AG09309 (cell line): ENCODE measurements at regions not wholly inside any gene's neighbourhood (a gene's known extent, or its start where the extent isn't known, plus 50 kb on each side); places are given as distances from the start of the nearest gene placed in this dataset.

ENCODE experiments used
- DNase-seq: peaks from one replicate; pipeline ENCODE4 v3.0.0-alpha.2; 2010; ENCODE audit warnings: low read depth
- H3K4me3 ChIP-seq: 2 replicates; pipeline ENCODE4 v1.5.1; 2011; ENCODE audit warnings: mild to moderate bottlenecking, low read depth, low read length, moderate library complexity; ENCODE audit not compliant: control insufficient read depth
- CTCF ChIP-seq: IDR thresholded peaks from 2 replicates; pipeline ENCODE4 v1.5.1; 2011; ENCODE audit warnings: mild to moderate bottlenecking, low read depth, low read length, inconsistent platforms; ENCODE audit not compliant: insufficient read depth, control insufficient read depth; ENCODE audit errors: missing control alignments

GRCh38 chr1:218553197-218553596 lies 208.1 kb downstream of the TGFB2 start:
- TF ChIP-seq CTCF = peak; percentile 70
- no peak for DNase-seq
- no peak overlapping the region for H3K4me3 ChIP-seq

GRCh38 chr1:218556016-218556415 lies 210.9 kb downstream of the TGFB2 start:
- TF ChIP-seq CTCF = no peak
- DNase-seq = no peak
- no peak overlapping the region for H3K4me3 ChIP-seq

GRCh38 chr1:218557731-218558130 lies 212.6 kb downstream of the TGFB2 start:
- no peak for DNase-seq
- TF ChIP-seq CTCF = no peak
- H3K4me3 ChIP-seq = no peak overlapping the region

GRCh38 chr1:218558271-218558810 lies 213.2 kb downstream of the TGFB2 start:
- TF ChIP-seq CTCF = no peak
- DNase-seq = no peak
- H3K4me3 ChIP-seq = no peak overlapping the region

- no peak for TF ChIP-seq CTCF
- DNase-seq = no peak
These were observed 220.2 kb downstream of the TGFB2 start for GRCh38 chr1:218565377-218565776.

GRCh38 chr1:218568962-218569550 lies 223.9 kb downstream of the TGFB2 start:
- no peak overlapping the region for H3K4me3 ChIP-seq
- DNase-seq = no peak
- no peak for TF ChIP-seq CTCF

More at GRCh38 chr1:218565377-218565776, 220.2 kb downstream of the TGFB2 start:
- H3K4me3 ChIP-seq = no peak overlapping the region
